ENCODE measurements at regions not wholly inside any gene's neighbourhood (a gene's known extent, or its start where the extent isn't known, plus 50 kb on each side); places are given as distances from the start of the nearest gene placed in this dataset.

DNA sequence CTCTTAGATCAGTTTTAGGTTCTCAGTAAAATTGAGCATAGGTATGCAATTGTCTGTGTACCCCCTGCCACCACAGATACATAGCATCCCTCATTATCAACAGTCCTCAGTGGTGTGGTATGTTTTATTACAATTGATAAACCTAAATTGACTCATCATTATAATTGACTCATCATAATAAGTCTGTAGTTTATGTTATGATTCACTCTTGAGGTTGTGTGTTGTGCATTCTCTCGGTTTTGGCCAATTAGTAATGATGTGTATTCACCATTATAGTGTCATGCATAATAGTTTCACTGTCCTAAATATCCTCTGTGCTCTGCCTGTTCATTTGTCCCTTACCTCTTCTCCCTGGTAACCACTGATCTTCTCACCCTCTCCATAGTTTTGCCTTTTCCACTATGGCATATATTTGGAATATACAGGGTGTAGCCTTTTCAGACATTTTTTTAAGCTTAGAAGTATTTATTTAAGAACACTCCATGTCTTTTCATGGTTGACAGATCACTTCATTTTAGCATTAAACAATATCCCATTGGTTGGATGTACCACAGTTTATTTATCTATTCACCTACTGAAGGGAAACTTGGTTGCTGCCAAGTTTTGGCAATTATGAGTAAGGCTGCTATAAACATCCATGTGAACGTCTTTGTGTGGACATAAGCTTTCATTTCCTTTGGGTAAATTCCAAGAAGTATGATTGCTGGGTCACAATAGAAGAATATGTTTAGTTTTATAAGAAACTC lies 1620.6 kb upstream of the MIR17HG start:
- TF ChIP-seq, protein P1, sequence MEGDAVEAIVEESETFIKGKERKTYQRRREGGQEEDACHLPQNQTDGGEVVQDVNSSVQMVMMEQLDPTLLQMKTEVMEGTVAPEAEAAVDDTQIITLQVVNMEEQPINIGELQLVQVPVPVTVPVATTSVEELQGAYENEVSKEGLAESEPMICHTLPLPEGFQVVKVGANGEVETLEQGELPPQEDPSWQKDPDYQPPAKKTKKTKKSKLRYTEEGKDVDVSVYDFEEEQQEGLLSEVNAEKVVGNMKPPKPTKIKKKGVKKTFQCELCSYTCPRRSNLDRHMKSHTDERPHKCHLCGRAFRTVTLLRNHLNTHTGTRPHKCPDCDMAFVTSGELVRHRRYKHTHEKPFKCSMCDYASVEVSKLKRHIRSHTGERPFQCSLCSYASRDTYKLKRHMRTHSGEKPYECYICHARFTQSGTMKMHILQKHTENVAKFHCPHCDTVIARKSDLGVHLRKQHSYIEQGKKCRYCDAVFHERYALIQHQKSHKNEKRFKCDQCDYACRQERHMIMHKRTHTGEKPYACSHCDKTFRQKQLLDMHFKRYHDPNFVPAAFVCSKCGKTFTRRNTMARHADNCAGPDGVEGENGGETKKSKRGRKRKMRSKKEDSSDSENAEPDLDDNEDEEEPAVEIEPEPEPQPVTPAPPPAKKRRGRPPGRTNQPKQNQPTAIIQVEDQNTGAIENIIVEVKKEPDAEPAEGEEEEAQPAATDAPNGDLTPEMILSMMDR (conservative IDR thresholded peaks at IDR 0.05; ENCODE audit: low read depth, low read length): no peak
- peak; percentile 6 for DNase-seq (ENCODE audit: low read depth)
- H3K4me3 ChIP-seq (ENCODE audit: low read depth, low read length): no peak overlapping the region

DNA sequence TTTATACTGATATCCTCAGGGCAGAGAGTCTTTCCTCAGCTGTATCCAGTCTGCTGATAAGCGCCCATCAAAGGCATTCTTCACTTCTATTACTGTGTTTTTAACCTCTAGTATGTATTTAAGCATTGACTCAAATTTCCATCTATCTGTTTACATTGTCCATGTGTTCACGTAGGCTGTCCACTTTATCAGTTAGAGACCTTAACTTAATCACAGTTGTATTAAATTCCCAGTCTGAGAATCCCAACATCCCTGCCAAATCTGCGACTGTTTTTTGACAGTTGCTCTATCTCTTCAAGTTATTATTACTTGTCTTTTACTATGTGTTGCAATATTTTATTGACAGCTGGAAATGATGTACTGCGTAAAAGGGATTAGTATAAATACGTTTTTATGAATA lies 1613.7 kb upstream of the MIR17HG start:
- TF ChIP-seq, protein P1 (conservative IDR thresholded peaks at IDR 0.05; ENCODE audit: low read depth, low read length): no peak
- DNase-seq (ENCODE audit: low read depth): no peak
- H3K4me3 ChIP-seq (ENCODE audit: low read depth, low read length): no peak overlapping the region

DNA sequence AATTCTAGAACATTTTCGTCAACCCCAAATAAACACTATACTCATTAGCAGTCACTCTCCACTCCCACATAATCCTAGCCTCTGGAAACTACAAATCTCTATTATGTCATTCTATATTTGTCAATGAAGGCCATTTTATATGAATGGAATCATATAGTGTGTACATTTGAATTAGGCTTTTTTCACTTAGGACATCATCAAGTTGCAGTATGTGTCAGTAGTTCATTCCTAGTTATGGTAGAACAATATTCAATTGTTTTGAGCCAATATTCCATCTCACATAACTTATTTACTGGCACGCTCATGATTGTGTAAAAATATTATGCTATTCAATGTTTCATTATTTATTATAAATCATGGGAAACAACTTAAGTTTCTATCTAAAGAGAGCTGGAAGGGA lies 1610.4 kb upstream of the MIR17HG start:
- DNase-seq (ENCODE audit: low read depth): no peak
- TF ChIP-seq, protein P1 (conservative IDR thresholded peaks at IDR 0.05; ENCODE audit: low read depth, low read length): no peak
- H3K4me3 ChIP-seq (ENCODE audit: low read depth, low read length): no peak overlapping the region

DNA sequence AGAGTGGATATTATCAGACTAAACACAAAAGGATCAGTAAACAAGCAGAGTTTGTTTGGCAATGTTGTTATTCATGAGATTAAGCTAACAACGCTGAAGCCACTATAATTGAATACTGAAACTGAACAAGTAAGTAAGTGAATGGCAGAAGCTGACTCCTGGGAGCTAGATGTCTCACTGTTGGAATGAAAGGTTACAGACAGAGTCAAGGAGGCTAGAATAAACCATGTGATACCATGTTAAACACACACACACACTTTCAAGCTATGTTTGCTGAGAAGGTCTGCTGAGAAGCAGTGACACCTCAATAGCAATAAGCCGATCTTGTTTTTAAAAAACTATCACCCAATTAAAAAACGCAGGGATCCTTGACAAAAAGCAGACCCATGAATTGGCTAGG lies 1609.4 kb upstream of the MIR17HG start:
- H3K4me3 ChIP-seq (ENCODE audit: low read depth, low read length): no peak overlapping the region
- DNase-seq (ENCODE audit: low read depth): no peak
- TF ChIP-seq, protein P1 (conservative IDR thresholded peaks at IDR 0.05; ENCODE audit: low read depth, low read length): no peak

DNA sequence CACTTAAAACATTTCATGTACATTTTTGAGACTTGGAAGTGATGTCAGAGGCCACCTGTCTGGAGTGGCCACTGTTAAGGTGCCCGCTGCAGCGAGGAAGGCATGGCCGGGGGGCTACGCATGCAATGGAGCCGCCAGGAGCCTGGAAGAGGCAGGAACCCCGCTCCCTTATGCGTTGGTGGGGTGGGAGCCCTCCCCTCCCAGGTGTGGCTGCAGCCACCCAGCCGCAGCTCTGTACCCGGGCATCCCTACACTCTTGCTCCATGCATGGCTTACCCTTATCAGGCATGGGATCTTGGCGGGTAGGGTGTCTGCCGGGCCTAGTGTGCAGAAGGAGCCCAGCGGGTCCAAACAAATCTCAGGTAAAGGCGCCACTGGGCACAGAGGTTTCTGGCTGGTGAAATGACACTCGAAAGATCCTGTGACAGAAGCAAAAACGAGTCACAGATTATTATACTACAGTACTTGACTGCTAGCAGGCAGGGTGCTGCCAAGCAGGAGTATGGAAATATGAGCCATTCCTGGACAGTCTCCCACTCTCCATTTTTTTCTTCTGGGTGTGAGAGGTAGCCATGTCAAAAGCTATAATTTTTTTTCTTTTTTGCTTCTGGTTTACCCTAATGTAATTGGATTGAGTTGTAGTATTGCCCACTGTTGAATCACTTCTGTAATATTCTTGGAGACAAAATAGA lies 1606.3 kb upstream of the MIR17HG start:
- no peak for DNase-seq (ENCODE audit: low read depth)
- TF ChIP-seq, protein P1 (conservative IDR thresholded peaks at IDR 0.05; ENCODE audit: low read depth, low read length): no peak
- H3K4me3 ChIP-seq (ENCODE audit: low read depth, low read length): no peak overlapping the region

DNA sequence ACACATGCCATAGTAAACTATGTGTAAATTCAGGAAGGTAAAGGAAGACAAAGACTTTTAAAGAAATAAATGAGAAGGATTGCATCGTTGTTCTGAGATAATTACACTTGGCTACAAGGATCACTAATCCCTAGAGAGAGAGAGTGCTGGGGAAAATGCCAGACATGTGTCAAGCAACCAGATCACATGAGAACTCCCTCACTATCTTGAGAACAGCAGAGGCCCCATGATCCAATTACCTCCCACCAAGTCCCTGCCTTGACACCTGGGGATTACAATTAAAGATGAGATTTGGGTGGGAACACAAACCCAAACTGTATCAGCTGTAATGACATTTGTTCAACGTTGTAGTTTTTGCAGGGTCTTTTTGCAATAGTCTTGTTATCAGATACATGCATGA lies 1600.9 kb upstream of the MIR17HG start:
- DNase-seq (ENCODE audit: low read depth): no peak

More for the DNA sequence above, 1600.9 kb upstream of the MIR17HG start:
- TF ChIP-seq, protein P1 (conservative IDR thresholded peaks at IDR 0.05; ENCODE audit: low read depth, low read length): no peak
- no peak overlapping the region for H3K4me3 ChIP-seq (ENCODE audit: low read depth, low read length)

All from epithelial cell of proximal tubule (primary cell).